Trophoblast cell (in vitro differentiated cells and primary cell): ENCODE measurements at regions not wholly inside any gene's neighbourhood (a gene's known extent, or its start where the extent isn't known, plus 50 kb on each side); places are given as distances from the start of the nearest gene placed in this dataset.

Experiments used
- DNase-seq, 2 donors: peaks; one replicate each; pipeline ENCODE4 v3.0.0-alpha.2; 2016
- H2AFZ ChIP-seq: 2 replicates; pipeline ENCODE4 v1.6.1; 2013; ENCODE audit warnings: low read length, moderate library complexity, mild to moderate bottlenecking; ENCODE audit not compliant: insufficient read depth, poor library complexity
- H2AK5ac ChIP-seq: 2 replicates; pipeline ENCODE4 v1.6.1; 2013; ENCODE audit warnings: mild to moderate bottlenecking, low read length
- H2BK120ac ChIP-seq: 2 replicates; pipeline ENCODE4 v1.6.1; 2013; ENCODE audit warnings: low read length, mild to moderate bottlenecking, moderate library complexity; ENCODE audit not compliant: insufficient read depth, poor library complexity
- H2BK12ac ChIP-seq: 2 replicates; pipeline ENCODE4 v1.6.1; 2013; ENCODE audit warnings: mild to moderate bottlenecking, low read length, moderate library complexity
- H2BK5ac ChIP-seq: 2 replicates; pipeline ENCODE4 v1.6.1; 2013; ENCODE audit warnings: low read length, low read depth, moderate library complexity, mild to moderate bottlenecking; ENCODE audit not compliant: poor library complexity
- H3K14ac ChIP-seq: 2 replicates; pipeline ENCODE4 v1.6.1; 2013; ENCODE audit warnings: mild to moderate bottlenecking, low read length
- H3K18ac ChIP-seq: 2 replicates; pipeline ENCODE4 v1.6.1; 2013; ENCODE audit warnings: mild to moderate bottlenecking, low read length
- H3K23ac ChIP-seq: 2 replicates; pipeline ENCODE4 v1.6.1; 2013; ENCODE audit warnings: low read length
- H3K27ac ChIP-seq: 2 replicates; pipeline ENCODE4 v1.5.1; 2013; ENCODE audit warnings: low read depth, mild to moderate bottlenecking, inconsistent platforms, low read length, moderate library complexity
- H3K27me3 ChIP-seq: 2 replicates; pipeline ENCODE4 v1.6.1; 2013; ENCODE audit warnings: inconsistent platforms, mild to moderate bottlenecking, low read length, moderate library complexity; ENCODE audit not compliant: insufficient read depth
- H3K36me3 ChIP-seq, 2 experiments: 1 replicate in 1 of 2; 2 replicates in 1 of 2; pipeline ENCODE4 v1.6.1; 2013; ENCODE audit warnings: low read length in 2 of 2, mild to moderate bottlenecking in 2 of 2, moderate library complexity in 1 of 2; ENCODE audit not compliant: insufficient read depth in 2 of 2, control insufficient read depth in 1 of 2
- H3K4ac ChIP-seq: 2 replicates; pipeline ENCODE4 v1.6.1; 2013; ENCODE audit warnings: low read depth, mild to moderate bottlenecking, low read length, moderate library complexity
- H3K4me1 ChIP-seq, 2 experiments: 1 replicate in 1 of 2; 2 replicates in 1 of 2; pipeline ENCODE4 v1.6.1; 2013; ENCODE audit warnings: low read length in 2 of 2, mild to moderate bottlenecking in 2 of 2, moderate library complexity in 1 of 2; ENCODE audit not compliant: insufficient read depth in 2 of 2, control insufficient read depth in 1 of 2
- H3K4me2 ChIP-seq: 2 replicates; pipeline ENCODE4 v1.6.1; 2013; ENCODE audit warnings: inconsistent platforms, mild to moderate bottlenecking, low read length, moderate library complexity
- H3K4me3 ChIP-seq: 2 replicates; pipeline ENCODE4 v1.5.1; 2013; ENCODE audit warnings: mild to moderate bottlenecking, low read depth, low read length, inconsistent platforms
- H3K79me1 ChIP-seq: one replicate; pipeline ENCODE4 v1.6.1; 2013; ENCODE audit warnings: low read length
- H3K79me2 ChIP-seq: 2 replicates; pipeline ENCODE4 v1.6.1; 2013; ENCODE audit warnings: low read length, mild to moderate bottlenecking; ENCODE audit not compliant: control insufficient read depth, insufficient read depth, poor library complexity
- H3K9ac ChIP-seq: 2 replicates; pipeline ENCODE4 v1.6.1; 2013; ENCODE audit warnings: mild to moderate bottlenecking, low read length
- H3K9me3 ChIP-seq: 2 replicates; pipeline ENCODE4 v1.6.1; 2013; ENCODE audit warnings: low read depth, mild to moderate bottlenecking, control low read depth, inconsistent platforms, low read length; ENCODE audit not compliant: insufficient read depth
- H4K12ac ChIP-seq: 2 replicates; pipeline ENCODE4 v1.6.1; 2013; ENCODE audit warnings: low read depth, mild to moderate bottlenecking, low read length, moderate library complexity
- H4K8ac ChIP-seq: 2 replicates; pipeline ENCODE4 v1.6.1; 2013; ENCODE audit warnings: low read depth, mild to moderate bottlenecking, low read length, moderate library complexity
- H4K91ac ChIP-seq: one replicate; pipeline ENCODE4 v1.6.1; 2013; ENCODE audit warnings: low read depth, mild to moderate bottlenecking, low read length, moderate library complexity
- WGBS: extraction: QIAGEN DNeasy Blood & Tissue Kit; methylation state at CpG from one replicate; pipeline ENCODE4 v1.1.7; 2013; ENCODE audit warnings: missing lambda C conversion rate; ENCODE audit not compliant: insufficient read length, insufficient coverage; ENCODE audit errors: extremely low coverage; 5-methylcytosine and 5-hydroxymethylcytosine counted together

DNA sequence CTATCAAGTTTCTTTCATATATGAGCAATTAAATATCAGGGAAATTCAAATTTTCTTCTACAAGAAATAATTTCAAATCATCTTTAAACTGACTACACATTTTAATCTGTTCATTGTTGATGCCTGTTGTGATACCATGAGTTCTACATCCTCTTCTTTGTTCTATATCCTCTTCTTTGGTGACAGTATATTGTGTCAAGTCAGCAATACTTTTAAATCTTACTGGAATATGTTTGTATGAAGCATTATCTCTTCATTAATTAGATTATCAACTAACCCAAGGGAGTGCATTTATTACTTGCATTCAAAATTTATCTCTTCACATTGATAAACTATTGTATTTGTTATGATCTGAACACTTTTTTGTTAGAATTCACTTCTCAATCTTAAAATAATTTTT is 275.0 kb upstream of the INTU start:
- Histone ChIP-seq H3K79me2 (no peaks in the 10 kb centered on the region), H2BK5ac (no peak overlapping the region), H3K4me2 (no peak overlapping the region), H4K91ac (no peak overlapping the region), H3K23ac (no peak overlapping the region), H3K4me3 (no peak overlapping the region), H3K9me3 (no peaks in the 10 kb centered on the region), H3K36me3 (no peaks in the 10 kb centered on the region), H3K9ac (no peak overlapping the region), H2BK12ac (no peak overlapping the region), H3K27ac (no peak overlapping the region), H3K4me1 (no peaks in the 10 kb centered on the region), H3K4ac (no peak overlapping the region), H3K79me1 (no peaks in the 10 kb centered on the region), H4K12ac (no peak overlapping the region), H3K14ac (no peak overlapping the region), H4K8ac (no peak overlapping the region), H2AK5ac (no peak overlapping the region), H3K18ac (no peak overlapping the region), H2BK120ac (no peak overlapping the region), H3K27me3 (no peaks in the 10 kb centered on the region), H2AFZ (no peak overlapping the region)
- no peak for DNase-seq

DNA sequence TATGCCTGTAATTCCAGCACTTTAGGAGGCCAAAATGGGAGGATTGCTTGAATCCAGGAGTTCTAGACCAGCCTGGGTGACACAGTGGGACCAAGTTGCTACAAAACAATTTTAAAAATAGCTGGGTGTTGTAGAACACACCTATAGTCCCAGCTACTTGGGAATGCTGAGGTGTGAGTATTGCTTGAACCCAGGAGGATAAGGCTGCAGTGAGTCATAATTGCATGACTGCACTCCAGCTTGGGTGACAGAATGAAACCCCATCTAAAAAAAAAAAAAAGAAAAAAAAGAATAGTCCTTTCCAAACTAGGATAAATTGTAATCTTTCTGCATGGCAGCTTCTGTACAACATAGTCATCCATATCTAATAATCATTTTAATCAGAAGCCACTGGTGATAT is 270.1 kb upstream of the INTU start:
- DNase-seq, result no peak
- Histone ChIP-seq H4K12ac (no peak overlapping the region), H3K4ac (no peak overlapping the region), H3K9ac (no peak overlapping the region), H2AK5ac (no peak overlapping the region), H2BK5ac (no peak overlapping the region), H4K8ac (no peak overlapping the region), H3K27ac (no peak overlapping the region), H3K27me3 (no peaks in the 10 kb centered on the region), H3K4me3 (no peak overlapping the region), H3K18ac (no peak overlapping the region), H2BK12ac (no peak overlapping the region), H3K23ac (no peak overlapping the region), H3K79me1 (no peaks in the 10 kb centered on the region), H3K36me3 (no peaks in the 10 kb centered on the region), H2BK120ac (no peak overlapping the region), H3K4me1 (no peaks in the 10 kb centered on the region), H3K14ac (no peak overlapping the region), H3K9me3 (no peaks in the 10 kb centered on the region), H2AFZ (no peak overlapping the region), H3K4me2 (no peak overlapping the region), H3K79me2 (no peaks in the 10 kb centered on the region), H4K91ac (no peak overlapping the region)

DNA sequence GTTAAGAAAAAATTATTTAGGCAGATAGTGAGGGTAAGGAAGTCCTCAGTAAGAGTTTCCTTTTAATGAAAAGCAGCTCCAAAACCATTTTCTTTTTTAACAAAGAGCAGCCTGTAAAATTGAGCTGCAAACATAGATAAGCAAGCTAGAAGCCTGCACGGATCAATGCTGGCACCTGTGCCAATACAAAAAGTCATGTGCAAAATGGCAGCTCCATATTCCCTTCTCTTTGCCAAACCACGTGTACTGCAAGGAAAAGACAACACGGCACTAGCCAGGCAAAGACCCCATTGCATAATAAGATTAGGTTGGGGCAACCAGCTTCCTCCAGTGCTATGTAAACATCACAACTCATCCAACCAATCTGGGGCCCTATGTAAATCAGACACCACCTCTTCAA is 268.4 kb upstream of the INTU start:
- H3K27ac ChIP-seq, result no peak overlapping the region
- H2BK12ac ChIP-seq, result no peak overlapping the region
- no CpG with 5 or more reads among the region's 3 CpGs for WGBS
- H4K12ac ChIP-seq, result no peak overlapping the region
- no peaks in the 10 kb centered on the region for H3K9me3 ChIP-seq
- no peak overlapping the region for H3K4me2 ChIP-seq
- H3K18ac ChIP-seq, result no peak overlapping the region
- no peak overlapping the region for H3K9ac ChIP-seq
- H2BK120ac ChIP-seq, result no peak overlapping the region
- no peaks in the 10 kb centered on the region for H3K79me1 ChIP-seq
- H3K4me1 ChIP-seq, result no peaks in the 10 kb centered on the region
- no peak overlapping the region for H2AFZ ChIP-seq
- no peak overlapping the region for H3K4ac ChIP-seq
- H3K23ac ChIP-seq, result no peak overlapping the region
- no peaks in the 10 kb centered on the region for H3K79me2 ChIP-seq
- H3K14ac ChIP-seq, result no peak overlapping the region
- no peak for DNase-seq
- H4K91ac ChIP-seq, result no peak overlapping the region
- H2BK5ac ChIP-seq, result no peak overlapping the region
- no peak overlapping the region for H3K4me3 ChIP-seq
- H3K36me3 ChIP-seq, result no peaks in the 10 kb centered on the region
- H4K8ac ChIP-seq, result no peak overlapping the region
- H2AK5ac ChIP-seq, result no peak overlapping the region
- no peaks in the 10 kb centered on the region for H3K27me3 ChIP-seq

DNA sequence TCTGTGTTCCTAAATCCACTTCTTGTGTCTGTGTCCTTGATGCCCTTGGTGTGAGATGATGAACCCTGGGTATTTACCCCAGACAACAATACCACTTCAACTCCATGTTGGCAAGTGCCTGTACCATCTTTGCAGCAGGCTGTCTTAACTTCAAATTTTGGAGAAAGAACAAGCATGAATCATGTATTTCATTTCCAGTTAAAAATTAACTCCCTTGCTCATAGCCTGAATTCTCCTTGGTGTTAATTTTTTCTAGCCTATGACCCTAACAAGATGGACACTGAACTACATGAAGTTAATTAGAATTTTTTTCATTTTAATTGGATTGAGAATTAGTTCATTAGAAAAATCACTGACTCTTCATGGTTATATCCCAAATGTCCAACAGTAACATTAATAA is 267.8 kb upstream of the INTU start:
- H3K18ac ChIP-seq, result no peak overlapping the region
- H3K9ac ChIP-seq, result no peak overlapping the region
- no peaks in the 10 kb centered on the region for H3K79me1 ChIP-seq
- H2BK5ac ChIP-seq, result no peak overlapping the region
- no peak overlapping the region for H3K14ac ChIP-seq
- H2AK5ac ChIP-seq, result no peak overlapping the region
- no peak overlapping the region for H4K91ac ChIP-seq
- no peaks in the 10 kb centered on the region for H3K4me1 ChIP-seq
- no peak overlapping the region for H3K4ac ChIP-seq
- no peaks in the 10 kb centered on the region for H3K36me3 ChIP-seq
- H3K27me3 ChIP-seq, result no peaks in the 10 kb centered on the region
- H3K79me2 ChIP-seq, result no peaks in the 10 kb centered on the region
- H3K4me3 ChIP-seq, result no peak overlapping the region
- no peak overlapping the region for H2BK12ac ChIP-seq
- H2BK120ac ChIP-seq, result no peak overlapping the region
- H4K12ac ChIP-seq, result no peak overlapping the region
- no peak for DNase-seq
- no peaks in the 10 kb centered on the region for H3K9me3 ChIP-seq
- no peak overlapping the region for H3K4me2 ChIP-seq
- no peak overlapping the region for H3K27ac ChIP-seq
- H4K8ac ChIP-seq, result no peak overlapping the region
- H3K23ac ChIP-seq, result no peak overlapping the region
- H2AFZ ChIP-seq, result no peak overlapping the region

DNA sequence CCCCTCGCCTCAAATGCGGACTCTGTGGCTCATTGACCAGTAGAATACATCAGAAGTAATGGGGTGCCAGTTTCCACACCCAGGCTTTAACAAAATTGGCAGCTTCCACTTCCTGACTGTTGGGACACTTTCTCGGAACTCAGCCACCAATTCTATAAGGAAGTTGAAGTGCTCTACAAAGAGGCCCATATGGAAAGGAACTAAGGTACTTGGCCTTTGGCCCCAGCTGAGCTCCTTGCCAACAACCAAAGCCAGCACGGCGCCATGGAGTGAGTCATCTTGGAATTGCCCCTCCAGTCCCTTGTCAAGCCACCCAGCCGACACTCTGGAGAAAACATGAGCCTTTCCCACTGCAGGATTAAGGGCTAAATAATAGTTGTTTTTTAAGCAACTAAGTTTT is 262.2 kb upstream of the INTU start:
- no peak overlapping the region for H3K4me3 ChIP-seq
- H4K12ac ChIP-seq, result no peak overlapping the region
- no peaks in the 10 kb centered on the region for H3K79me2 ChIP-seq
- no peak overlapping the region for H2AK5ac ChIP-seq
- no peaks in the 10 kb centered on the region for H3K9me3 ChIP-seq
- H3K36me3 ChIP-seq, result no peaks in the 10 kb centered on the region
- no peak overlapping the region for H3K9ac ChIP-seq
- no peak overlapping the region for H3K23ac ChIP-seq
- H3K27me3 ChIP-seq, result no peaks in the 10 kb centered on the region
- H2BK120ac ChIP-seq, result no peak overlapping the region
- WGBS, result no CpG with 5 or more reads among the region's 6 CpGs
- H4K91ac ChIP-seq, result no peak overlapping the region
- H2BK5ac ChIP-seq, result no peak overlapping the region
- no peak overlapping the region for H2AFZ ChIP-seq
- no peak overlapping the region for H3K4ac ChIP-seq
- no peak overlapping the region for H3K18ac ChIP-seq
- H2BK12ac ChIP-seq, result no peak overlapping the region
- no peak overlapping the region for H3K27ac ChIP-seq
- H4K8ac ChIP-seq, result no peak overlapping the region
- no peak for DNase-seq
- H3K4me2 ChIP-seq, result no peak overlapping the region
- no peaks in the 10 kb centered on the region for H3K79me1 ChIP-seq
- H3K14ac ChIP-seq, result no peak overlapping the region
- H3K4me1 ChIP-seq, result no peaks in the 10 kb centered on the region
